HepG2 (cell line): ENCODE measurements at regions not wholly inside any gene's neighbourhood (a gene's known extent, or its start where the extent isn't known, plus 50 kb on each side); places are given as distances from the start of the nearest gene placed in this dataset.

Source experiments
- ATAC-seq: fragments of 200-7000 bp; cut with Tn5 transposase; 3 replicates; pipeline ENCODE4 v1.9.1; 2020; ENCODE audit warnings: mild to moderate bottlenecking, moderate library complexity
- BruUV-seq: library from RNA; stranded (reverse); fragments of 400-500 nt; replicated peaks from 2 replicates; lab custom pipeline; 2021; lab: Mats Ljungman, UMichigan
- CTCF ChIA-PET: fragments of 300-600 bp; formaldehyde crosslinking; extraction: SDS; loops from one replicate; lab custom pipeline; 2021; ENCODE audit warnings: low total read pairs, inconsistent platforms, low intra/inter-chr PET ratio; lab: Yijun Ruan, JAX
- POLR2A ChIA-PET: fragments of 350-600 bp; sonication (Branson Sonifier 250); formaldehyde crosslinking; loops from one replicate; lab custom pipeline; 2020; ENCODE audit warnings: antibody characterized with exemption, inconsistent platforms; lab: Yijun Ruan, JAX
- DNase-seq: peaks from one replicate; pipeline ENCODE4 v3.0.0-alpha.2; 2015; ENCODE audit warnings: low spot score
- FAIRE-seq: peaks from 3 replicates; lab custom pipeline; 2011; peaks lifted over from hg19 to GRCh38; lab: Jason Lieb, UNC
- H2AFZ ChIP-seq: one replicate; pipeline ENCODE4 v1.6.1; 2011; ENCODE audit warnings: low read length, inconsistent platforms
- H3K27ac ChIP-seq: fragments of 300-600 bp; 3 replicates; pipeline ENCODE4 v1.8.0; 2011; ENCODE audit warnings: mixed run types, mild to moderate bottlenecking, mixed read lengths, low read length, inconsistent platforms; ENCODE audit not compliant: insufficient read depth; ENCODE audit errors: extremely low read length
- H3K27me3 ChIP-seq, 2 experiments: fragments of 200-600 bp in 1 of 2; 2 replicates in 1 of 2; 3 replicates in 1 of 2; pipeline versions ENCODE4 v1.6.0 to v1.8.0; 2011; ENCODE audit warnings: low read length in 2 of 2, mild to moderate bottlenecking in 2 of 2, moderate library complexity in 2 of 2, inconsistent platforms in 1 of 2; ENCODE audit not compliant: insufficient read depth in 2 of 2, control insufficient read depth in 1 of 2
- H3K36me3 ChIP-seq, 2 experiments: fragments of 200-600 bp in 1 of 2; replicated peaks in 1 of 2; 2 replicates in 1 of 2; 3 replicates in 1 of 2; pipeline versions ENCODE4 v1.5.1 to v1.8.0; 2011; ENCODE audit warnings: low read length in 2 of 2, inconsistent platforms in 1 of 2; ENCODE audit not compliant: insufficient read depth in 2 of 2, control insufficient read depth in 1 of 2
- H3K4me1 ChIP-seq: 2 replicates; pipeline ENCODE4 v1.5.1; 2012; ENCODE audit warnings: low read length, inconsistent platforms; ENCODE audit not compliant: insufficient read depth
- H3K4me2 ChIP-seq: 2 replicates; pipeline ENCODE4 v1.6.0; 2011; ENCODE audit warnings: low read depth, low read length, inconsistent platforms
- H3K4me3 ChIP-seq, 3 experiments: fragments of 200-600 bp in 1 of 3; sonication (generic), shearing (Covaris generic) in 1 of 3; replicated peaks in 1 of 3; 2 replicates each; pipeline ENCODE4 v1.5.1; 2011 to 2016; ENCODE audit warnings: low read length in 3 of 3, inconsistent platforms in 2 of 3, low read depth in 2 of 3, mild to moderate bottlenecking in 2 of 3, control low read depth in 1 of 3, mixed read lengths in 1 of 3; ENCODE audit not compliant: insufficient read depth in 1 of 3
- H3K79me2 ChIP-seq: one replicate; pipeline ENCODE4 v1.6.1; 2011; ENCODE audit warnings: low read length, inconsistent platforms; ENCODE audit not compliant: insufficient read depth
- H3K9ac ChIP-seq: 2 replicates; pipeline ENCODE4 v1.6.0; 2011; ENCODE audit warnings: mild to moderate bottlenecking, low read depth, low read length, inconsistent platforms; ENCODE audit not compliant: insufficient read depth
- H3K9me3 ChIP-seq: 2 replicates; pipeline ENCODE4 v1.5.1; 2012; ENCODE audit warnings: mild to moderate bottlenecking, low read length
- H4K20me1 ChIP-seq: 2 replicates; pipeline ENCODE4 v1.6.0; 2011; ENCODE audit warnings: inconsistent platforms, mild to moderate bottlenecking, low read length, moderate library complexity; ENCODE audit not compliant: insufficient read depth
- ATF6 ChIP-seq: sonication (generic); formaldehyde crosslinking; conservative IDR thresholded peaks from 2 replicates; pipeline ENCODE4 v1.4.0; 2020; ENCODE audit warnings: missing genetic modification reagents
- CREB3 ChIP-seq: sonication (generic); formaldehyde crosslinking; IDR thresholded peaks from 2 replicates; pipeline ENCODE4 v1.5.0; 2020; ENCODE audit warnings: missing genetic modification reagents
- KLF15 ChIP-seq: sonication (generic); formaldehyde crosslinking; IDR thresholded peaks from 2 replicates; pipeline ENCODE4 v1.8.1; 2023; ENCODE audit warnings: borderline replicate concordance, mild to moderate bottlenecking, inconsistent platforms, missing genetic modification reagents, mixed read lengths
- ZMAT3 ChIP-seq: sonication (generic); formaldehyde crosslinking; conservative IDR thresholded peaks from 2 replicates; pipeline ENCODE4 v1.7.0; 2021; ENCODE audit warnings: missing genetic modification reagents
- ZNF317 ChIP-seq: sonication (generic); formaldehyde crosslinking; IDR thresholded peaks from 2 replicates; pipeline ENCODE4 v1.5.0; 2020; ENCODE audit warnings: mild to moderate bottlenecking, missing genetic modification reagents
- ZNF431 ChIP-seq: sonication (generic); formaldehyde crosslinking; IDR thresholded peaks from 2 replicates; pipeline ENCODE4 v1.9.0; 2022; ENCODE audit warnings: missing genetic modification reagents, low read depth, mild to moderate bottlenecking, borderline replicate concordance
- WGBS: methylation state at CpG from one replicate; pipeline ENCODE4 v1.1.6; 2017; ENCODE audit warnings: low lambda C conversion rate; 5-methylcytosine and 5-hydroxymethylcytosine counted together
- in situ Hi-C: cut with HindIII; loops from 2 replicates; pipeline ENCODE4 v1.10.0; 2017; ENCODE audit warnings: low pct_unique_long_range_greater_than_20kb; ENCODE audit not compliant: extremely low pct_ligation_motif_present
- intact Hi-C: fragments of 100-400 bp; cut with micrococcal nuclease; formaldehyde crosslinking; loops from one replicate; pipeline ENCODE4 v1.10.0; 2022; ENCODE audit not compliant: unreplicated experiment
- TF ChIP-seq, protein P1 (sequence below): sonication (generic); formaldehyde crosslinking; IDR thresholded peaks from 2 replicates; pipeline ENCODE4 v1.4.0; 2020; ENCODE audit warnings: missing genetic modification reagents
- TF ChIP-seq, protein P2 (sequence below): sonication (generic); formaldehyde crosslinking; IDR thresholded peaks from 2 replicates; pipeline ENCODE4 v1.5.0; 2020; ENCODE audit warnings: mild to moderate bottlenecking, missing genetic modification reagents
- TF ChIP-seq, protein P3 (sequence below): sonication (generic); formaldehyde crosslinking; IDR thresholded peaks from 2 replicates; pipeline ENCODE4 v1.5.1; 2020; ENCODE audit warnings: mild to moderate bottlenecking, moderate library complexity, missing genetic modification reagents

DNA sequence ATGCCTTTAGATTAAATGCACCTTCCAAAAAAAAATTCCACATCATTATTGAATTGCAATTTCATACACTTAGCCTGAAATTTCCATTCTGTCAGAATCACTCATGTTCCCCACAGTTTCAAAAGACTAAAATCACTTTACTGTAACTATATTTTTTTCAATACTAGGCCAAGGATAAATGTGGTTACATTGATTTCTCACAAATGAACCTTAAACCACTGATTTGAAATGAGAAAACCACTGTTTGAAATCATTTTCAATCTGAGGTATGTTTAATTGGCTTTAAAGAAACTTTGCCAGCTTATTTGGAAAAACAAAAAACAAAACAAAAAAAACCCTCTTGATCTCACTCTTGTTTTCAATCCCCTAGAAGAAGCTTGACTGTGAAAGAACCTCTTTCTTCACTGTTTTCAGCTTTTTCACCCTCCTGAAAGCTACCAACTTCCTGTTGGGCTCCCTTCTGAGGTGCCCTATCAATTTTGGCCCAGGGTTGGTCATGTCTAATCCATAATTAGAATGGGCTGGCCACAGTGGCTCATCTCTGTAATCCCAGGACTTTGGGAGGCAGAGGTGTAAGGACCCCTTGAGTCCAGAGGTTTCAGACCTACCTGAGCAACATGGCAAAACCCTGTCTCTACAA, 242.5 kb downstream of the ADGRG6 start:
- no peaks in the 10 kb centered on the region for H3K36me3 ChIP-seq
- H3K9ac ChIP-seq: no peak overlapping the region
- in situ Hi-C loops: no loop called here
- H3K9me3 ChIP-seq: no peaks in the 10 kb centered on the region
- H3K4me1 ChIP-seq: no peaks in the 10 kb centered on the region
- no peak for ATAC-seq
- TF ChIP-seq, protein P1, sequence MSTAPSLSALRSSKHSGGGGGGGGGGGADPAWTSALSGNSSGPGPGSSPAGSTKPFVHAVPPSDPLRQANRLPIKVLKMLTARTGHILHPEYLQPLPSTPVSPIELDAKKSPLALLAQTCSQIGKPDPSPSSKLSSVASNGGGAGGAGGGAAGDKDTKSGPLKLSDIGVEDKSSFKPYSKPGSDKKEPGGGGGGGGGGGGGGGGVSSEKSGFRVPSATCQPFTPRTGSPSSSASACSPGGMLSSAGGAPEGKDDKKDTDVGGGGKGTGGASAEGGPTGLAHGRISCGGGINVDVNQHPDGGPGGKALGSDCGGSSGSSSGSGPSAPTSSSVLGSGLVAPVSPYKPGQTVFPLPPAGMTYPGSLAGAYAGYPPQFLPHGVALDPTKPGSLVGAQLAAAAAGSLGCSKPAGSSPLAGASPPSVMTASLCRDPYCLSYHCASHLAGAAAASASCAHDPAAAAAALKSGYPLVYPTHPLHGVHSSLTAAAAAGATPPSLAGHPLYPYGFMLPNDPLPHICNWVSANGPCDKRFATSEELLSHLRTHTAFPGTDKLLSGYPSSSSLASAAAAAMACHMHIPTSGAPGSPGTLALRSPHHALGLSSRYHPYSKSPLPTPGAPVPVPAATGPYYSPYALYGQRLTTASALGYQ (CRISPR knock-in tag): no peak
- TF ChIP-seq ZMAT3 (CRISPR knock-in tag): no peak
- TF ChIP-seq, all 625 proteins: peak for 0
- ChIA-PET CTCF (no interaction called here), POLR2A (no interaction called here)
- H3K4me2 ChIP-seq: no peak overlapping the region
- H4K20me1 ChIP-seq: no peaks in the 10 kb centered on the region
- DNase-seq: no peak
- peaks cover 0 to 67% of the 10 kb centered on the region in 2 experiments; a peak in 4 of 5 replicates for H3K27me3 ChIP-seq
- intact Hi-C loops: no loop called here
- H3K79me2 ChIP-seq: no peaks in the 10 kb centered on the region
- H3K4me3 ChIP-seq: no peak overlapping the region
- no peak for FAIRE-seq
- BruUV-seq: no TSS peak
- H3K27ac ChIP-seq: no peak overlapping the region
- no peak overlapping the region for H2AFZ ChIP-seq

- Histone ChIP-seq H3K27ac (no peak overlapping the region), H3K79me2 (no peaks in the 10 kb centered on the region), H3K4me1 (no peaks in the 10 kb centered on the region), H2AFZ (no peak overlapping the region), H3K4me3 (no peak overlapping the region), H3K9ac (no peak overlapping the region), H3K36me3 (no peaks in the 10 kb centered on the region), H3K9me3 (no peaks in the 10 kb centered on the region), H3K27me3 (peaks cover 0 to 64% of the 10 kb centered on the region in 2 experiments; a peak in 3 of 5 replicates), H4K20me1 (no peaks in the 10 kb centered on the region), H3K4me2 (no peak overlapping the region)
- ATAC-seq: no peak
- in situ Hi-C loops: no loop called here
- DNase-seq: no peak
- intact Hi-C loops: no loop called here
- no peak for FAIRE-seq
- ChIA-PET POLR2A (no interaction called here), CTCF (no interaction called here)
- WGBS: 13% methylated on average over 4 of the region's 4 CpGs
- BruUV-seq: no TSS peak
- TF ChIP-seq KLF15 (CRISPR knock-in tag) (no peak), ZNF317 (CRISPR knock-in tag) (no peak), ZNF431 (CRISPR knock-in tag) (no peak), CREB3 (no peak), ATF6 (no peak)
- TF ChIP-seq, protein P2, sequence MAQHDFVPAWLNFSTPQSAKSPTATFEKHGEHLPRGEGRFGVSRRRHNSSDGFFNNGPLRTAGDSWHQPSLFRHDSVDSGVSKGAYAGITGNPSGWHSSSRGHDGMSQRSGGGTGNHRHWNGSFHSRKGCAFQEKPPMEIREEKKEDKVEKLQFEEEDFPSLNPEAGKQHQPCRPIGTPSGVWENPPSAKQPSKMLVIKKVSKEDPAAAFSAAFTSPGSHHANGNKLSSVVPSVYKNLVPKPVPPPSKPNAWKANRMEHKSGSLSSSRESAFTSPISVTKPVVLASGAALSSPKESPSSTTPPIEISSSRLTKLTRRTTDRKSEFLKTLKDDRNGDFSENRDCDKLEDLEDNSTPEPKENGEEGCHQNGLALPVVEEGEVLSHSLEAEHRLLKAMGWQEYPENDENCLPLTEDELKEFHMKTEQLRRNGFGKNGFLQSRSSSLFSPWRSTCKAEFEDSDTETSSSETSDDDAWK (CRISPR knock-in tag): no peak
- TF ChIP-seq, protein P3, sequence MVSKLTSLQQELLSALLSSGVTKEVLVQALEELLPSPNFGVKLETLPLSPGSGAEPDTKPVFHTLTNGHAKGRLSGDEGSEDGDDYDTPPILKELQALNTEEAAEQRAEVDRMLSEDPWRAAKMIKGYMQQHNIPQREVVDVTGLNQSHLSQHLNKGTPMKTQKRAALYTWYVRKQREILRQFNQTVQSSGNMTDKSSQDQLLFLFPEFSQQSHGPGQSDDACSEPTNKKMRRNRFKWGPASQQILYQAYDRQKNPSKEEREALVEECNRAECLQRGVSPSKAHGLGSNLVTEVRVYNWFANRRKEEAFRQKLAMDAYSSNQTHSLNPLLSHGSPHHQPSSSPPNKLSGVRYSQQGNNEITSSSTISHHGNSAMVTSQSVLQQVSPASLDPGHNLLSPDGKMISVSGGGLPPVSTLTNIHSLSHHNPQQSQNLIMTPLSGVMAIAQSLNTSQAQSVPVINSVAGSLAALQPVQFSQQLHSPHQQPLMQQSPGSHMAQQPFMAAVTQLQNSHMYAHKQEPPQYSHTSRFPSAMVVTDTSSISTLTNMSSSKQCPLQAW: no peak
Measured at GRCh38 chr6:142545147-142545546, 243.3 kb downstream of the ADGRG6 start.
